Esophagus muscularis mucosa (tissue), 4 donors: ENCODE measurements at regions not wholly inside any gene's neighbourhood (a gene's known extent, or its start where the extent isn't known, plus 50 kb on each side); places are given as distances from the start of the nearest gene placed in this dataset.

Experiments used
- DNase-seq: peaks from one replicate; pipeline ENCODE4 v3.0.0-alpha.2; 2017; ENCODE audit errors: extremely low spot score
- H3K27ac ChIP-seq, 4 donors: fragments of 200-600 bp; sonication (generic); replicated peaks in 1 of 4; 1 replicate in 3 of 4; 2 replicates in 1 of 4; pipeline ENCODE4 v1.5.1; 2016 to 2019; ENCODE audit warnings: mild to moderate bottlenecking in 1 of 4
- H3K27me3 ChIP-seq, 4 donors: fragments of 200-600 bp; sonication (generic); one replicate each; pipeline versions ENCODE4 v1.5.1 to v1.6.0; 2016 to 2019
- H3K36me3 ChIP-seq, 4 donors: fragments of 200-600 bp; sonication (generic); one replicate each; pipeline ENCODE4 v1.5.1; 2016 to 2019
- H3K4me1 ChIP-seq, 4 donors: fragments of 200-600 bp; sonication (generic); one replicate each; pipeline ENCODE4 v1.5.1; 2016 to 2019
- H3K4me3 ChIP-seq, 4 donors: fragments of 200-600 bp; sonication (generic); 1 replicate in 2 of 4; 2 replicates in 2 of 4; pipeline ENCODE4 v1.5.1; 2016 to 2019; ENCODE audit warnings: mild to moderate bottlenecking in 4 of 4, moderate library complexity in 1 of 4
- H3K9me3 ChIP-seq, 4 donors: fragments of 200-600 bp; sonication (generic); 1 replicate in 3 of 4; 2 replicates in 1 of 4; pipeline ENCODE4 v1.5.1; 2016 to 2019
- CTCF ChIP-seq, 3 experiments: fragments of 200-600 bp in 2 of 3; fragments of 450-650 bp in 1 of 3; sonication (generic) in 2 of 3; IDR thresholded peaks; one replicate each; pipeline ENCODE4 v1.5.1; 2017 to 2019; ENCODE audit warnings: antibody characterized with exemption in 3 of 3, mild to moderate bottlenecking in 2 of 3, moderate library complexity in 1 of 3
- EP300 ChIP-seq: sonication (generic); formaldehyde crosslinking; IDR thresholded peaks from one replicate; pipeline ENCODE4 v1.6.1; 2017; ENCODE audit warnings: antibody characterized with exemption
- POLR2A ChIP-seq: fragments of 450-650 bp; IDR thresholded peaks from one replicate; pipeline ENCODE4 v1.6.1; 2017; ENCODE audit warnings: antibody characterized with exemption, moderate library complexity, mild to moderate bottlenecking, low read depth
- POLR2AphosphoS5 ChIP-seq, 2 donors: sonication (generic); formaldehyde crosslinking; IDR thresholded peaks; one replicate each; pipeline ENCODE4 v1.6.1; 2017; ENCODE audit warnings: antibody characterized with exemption in 2 of 2
- WGBS: methylation state at CpG from one replicate; pipeline ENCODE4 v1.1.5; 2018; 5-methylcytosine and 5-hydroxymethylcytosine counted together
- intact Hi-C: fragments of 100-400 bp; cut with DNase I; formaldehyde crosslinking; loops from one replicate; pipeline ENCODE4 v1.15.1; 2023

GRCh38 chr1:72481420-72481970 is 199.2 kb upstream of the NEGR1 start:
- no peak for DNase-seq
- H3K27me3 ChIP-seq, result no peaks in the 10 kb centered on the region
- intact Hi-C loops, result no loop called here
- 97% methylated on average over 5 of the region's 5 CpGs for WGBS
- no peaks in the 10 kb centered on the region for H3K9me3 ChIP-seq
- no peaks in the 10 kb centered on the region for H3K36me3 ChIP-seq
- no peak overlapping the region for H3K27ac ChIP-seq
- peaks cover 0 to 11% (median 7%) of the 10 kb centered on the region in 4 donors for H3K4me1 ChIP-seq
- TF ChIP-seq POLR2A (no peak), POLR2AphosphoS5 (IDR thresholded peaks at IDR 0.05) (no peak), EP300 (no peak), CTCF (IDR thresholded peaks at IDR 0.05) (no peak)
- H3K4me3 ChIP-seq, result no peak overlapping the region

DNA sequence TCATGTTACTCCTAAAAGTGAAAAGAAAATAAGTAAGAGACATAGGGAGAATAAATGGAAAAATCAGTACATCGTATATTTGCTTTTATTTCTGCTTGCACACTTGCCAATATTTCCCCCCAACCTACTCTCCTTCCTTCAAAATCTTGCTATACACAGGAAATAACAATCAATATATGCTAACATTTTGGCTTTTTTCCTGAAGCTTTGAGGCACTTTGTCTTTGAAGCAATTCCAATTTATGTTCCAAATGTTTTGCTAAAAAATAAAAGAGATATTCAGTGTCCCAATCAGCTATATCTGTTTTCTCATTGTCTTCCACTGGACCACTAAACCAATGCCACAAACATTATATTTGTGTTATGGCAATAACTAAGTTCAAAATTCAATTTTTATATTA is 184.0 kb upstream of the NEGR1 start:
- Histone ChIP-seq H3K9me3 (no peaks in the 10 kb centered on the region), H3K27me3 (no peaks in the 10 kb centered on the region), H3K27ac (no peak overlapping the region), H3K4me3 (no peak overlapping the region), H3K4me1 (no peaks in the 10 kb centered on the region), H3K36me3 (no peaks in the 10 kb centered on the region)
- 78% methylated on average over 1 of the region's 1 CpG for WGBS
- no peak for DNase-seq
- no peak for TF ChIP-seq EP300
- intact Hi-C loops, result no loop called here

GRCh38 chr1:72462186-72462905 is 180.0 kb upstream of the NEGR1 start:
- H3K27me3 ChIP-seq, result no peaks in the 10 kb centered on the region
- WGBS, result 92% methylated on average over 3 of the region's 3 CpGs
- no peak for TF ChIP-seq POLR2A
- no peak for TF ChIP-seq CTCF (IDR thresholded peaks at IDR 0.05)
- TF ChIP-seq EP300, result no peak
- TF ChIP-seq POLR2AphosphoS5 (IDR thresholded peaks at IDR 0.05), result no peak
- no peak overlapping the region for H3K27ac ChIP-seq
- no peak overlapping the region for H3K4me3 ChIP-seq
- intact Hi-C loops, result no loop called here
- H3K4me1 ChIP-seq, result no peaks in the 10 kb centered on the region
- DNase-seq, result no peak
- H3K36me3 ChIP-seq, result no peaks in the 10 kb centered on the region
- no peaks in the 10 kb centered on the region for H3K9me3 ChIP-seq

DNA sequence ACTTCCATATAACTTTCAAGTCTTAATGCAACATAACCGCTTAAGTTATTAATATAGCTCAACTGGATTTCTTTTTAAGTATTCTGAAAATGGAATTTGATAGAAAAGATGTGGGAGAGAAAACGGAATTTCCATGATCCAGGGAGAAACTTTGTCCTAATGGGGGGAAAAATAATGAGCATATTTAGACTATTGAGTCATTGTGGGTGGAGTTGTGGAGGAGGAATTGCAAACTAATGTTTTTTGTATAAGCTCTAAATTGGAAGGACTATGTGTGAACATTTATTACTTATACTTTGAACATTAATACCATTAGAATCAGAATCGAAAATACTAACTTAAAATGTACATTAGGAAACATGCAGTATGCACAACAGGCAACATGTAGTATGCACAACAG is 159.9 kb upstream of the NEGR1 start:
- no peaks in the 10 kb centered on the region for H3K36me3 ChIP-seq
- 86% methylated on average over 3 of the region's 3 CpGs for WGBS
- H3K9me3 ChIP-seq, result no peaks in the 10 kb centered on the region
- H3K4me1 ChIP-seq, result no peaks in the 10 kb centered on the region
- no peaks in the 10 kb centered on the region for H3K27me3 ChIP-seq
- H3K27ac ChIP-seq, result no peak overlapping the region
- no peak overlapping the region for H3K4me3 ChIP-seq
- TF ChIP-seq EP300 (no peak), POLR2AphosphoS5 (IDR thresholded peaks at IDR 0.05) (no peak), CTCF (IDR thresholded peaks at IDR 0.05) (no peak), POLR2A (no peak)
- DNase-seq, result no peak
- intact Hi-C loops, result no loop called here

GRCh38 chr1:72439036-72439435 is 156.7 kb upstream of the NEGR1 start:
- Histone ChIP-seq H3K4me1 (no peaks in the 10 kb centered on the region), H3K27me3 (no peaks in the 10 kb centered on the region), H3K27ac (no peak overlapping the region), H3K36me3 (no peaks in the 10 kb centered on the region), H3K4me3 (no peak overlapping the region), H3K9me3 (no peaks in the 10 kb centered on the region)
- TF ChIP-seq CTCF (IDR thresholded peaks at IDR 0.05) (no peak), EP300 (no peak), POLR2AphosphoS5 (IDR thresholded peaks at IDR 0.05) (no peak), POLR2A (no peak)
- intact Hi-C loops, result no loop called here
- 100% methylated on average over 1 of the region's 1 CpG for WGBS
- DNase-seq, result no peak
